Gastrocnemius medialis (tissue), 4 donors: ENCODE measurements at regions not wholly inside any gene's neighbourhood (a gene's known extent, or its start where the extent isn't known, plus 50 kb on each side); places are given as distances from the start of the nearest gene placed in this dataset.

Source experiments
- ATAC-seq, 2 donors: fragments of 150-250 bp; one replicate each; pipeline ENCODE4 v1.9.1; 2016
- DNase-seq, 2 donors: peaks; one replicate each; pipeline ENCODE4 v3.0.0-alpha.2; 2019
- H3K27ac ChIP-seq, 4 donors: fragments of 200-600 bp; sonication (generic); 1 replicate in 1 of 4; 2 replicates in 3 of 4; pipeline ENCODE4 v1.5.1; 2016 to 2018; ENCODE audit warnings: mild to moderate bottlenecking in 2 of 4, moderate library complexity in 1 of 4
- H3K27me3 ChIP-seq, 3 donors: fragments of 200-600 bp; sonication (generic) in 2 of 3; 1 replicate in 1 of 3; 2 replicates in 2 of 3; pipeline versions ENCODE4 v1.5.1 to v1.6.0; 2016 to 2019; ENCODE audit warnings: mild to moderate bottlenecking in 1 of 3, moderate library complexity in 1 of 3
- H3K36me3 ChIP-seq, 2 donors: fragments of 200-600 bp; sonication (generic) in 1 of 2; one replicate each; pipeline ENCODE4 v1.5.1; 2017 to 2018
- H3K4me1 ChIP-seq, 2 donors: fragments of 200-600 bp; sonication (generic) in 1 of 2; one replicate each; pipeline ENCODE4 v1.5.1; 2016 to 2017; ENCODE audit warnings: mild to moderate bottlenecking in 2 of 2
- H3K4me3 ChIP-seq, 4 donors: fragments of 200-600 bp; sonication (generic) in 3 of 4; 1 replicate in 1 of 4; 2 replicates in 3 of 4; pipeline ENCODE4 v1.5.1; 2016 to 2019; ENCODE audit warnings: mild to moderate bottlenecking in 2 of 4
- H3K9me3 ChIP-seq, 3 donors: fragments of 200-600 bp; sonication (generic) in 2 of 3; 1 replicate in 1 of 3; 2 replicates in 2 of 3; pipeline ENCODE4 v1.5.1; 2016 to 2019
- POLR2A ChIP-seq, 2 donors: fragments of 450-650 bp; IDR thresholded peaks; one replicate each; pipeline ENCODE4 v1.6.1; 2017; ENCODE audit warnings: antibody characterized with exemption in 2 of 2, mild to moderate bottlenecking in 2 of 2, moderate library complexity in 2 of 2
- in situ Hi-C, 4 donors: fragments of 200-750 bp; cut with MboI; loops; one replicate each; pipeline versions ENCODE4 v1.15.0 to v1.8.0; 2017; ENCODE audit warnings: low sequenced_read_pairs in 4 of 4
- intact Hi-C: fragments of 100-400 bp; cut with DNase I; formaldehyde crosslinking; loops from one replicate; pipeline ENCODE4 v1.15.1; 2023; ENCODE audit warnings: low total_unique reads
- TF ChIP-seq, protein P1 (sequence below), 5 experiments: fragments of 450-650 bp in 3 of 5; fragments of 200-600 bp in 2 of 5; sonication (generic) in 2 of 5; IDR thresholded peaks in 4 of 5; conservative IDR thresholded peaks in 1 of 5; 1 replicate in 4 of 5; 2 replicates in 1 of 5; pipeline ENCODE4 v1.5.1; 2016 to 2019; ENCODE audit warnings: antibody characterized with exemption in 5 of 5, mild to moderate bottlenecking in 3 of 5, moderate library complexity in 3 of 5

DNA sequence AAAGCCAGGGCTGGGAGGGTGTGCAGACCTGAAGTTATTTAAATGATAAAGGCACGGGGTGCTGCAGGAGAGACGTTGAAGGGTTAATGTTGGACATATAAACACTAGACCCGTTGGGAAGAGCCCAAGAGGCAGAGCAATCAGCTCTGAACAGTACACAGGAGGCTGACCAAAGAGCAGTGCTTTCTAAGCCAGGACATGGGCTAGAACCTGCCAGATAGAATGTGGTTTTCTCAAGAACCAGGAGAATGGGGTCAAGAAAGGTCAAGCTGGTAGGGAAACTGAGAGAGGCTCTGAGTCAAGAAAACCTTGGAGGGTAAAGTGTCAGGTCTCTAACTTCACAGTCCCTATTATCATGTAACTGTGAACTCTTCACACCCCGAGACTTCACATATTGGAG lies 143.2 kb upstream of the EEA1 start:
- H3K36me3 ChIP-seq = no peaks in the 10 kb centered on the region
- in situ Hi-C loops (no loop called here), intact Hi-C loops (no loop called here)
- no peaks in the 10 kb centered on the region for H3K9me3 ChIP-seq
- DNase-seq (no peak), ATAC-seq (no peak)
- no peaks in the 10 kb centered on the region for H3K4me1 ChIP-seq
- H3K4me3 ChIP-seq = no peak overlapping the region
- no peaks in the 10 kb centered on the region for H3K27me3 ChIP-seq
- H3K27ac ChIP-seq = no peak overlapping the region
- TF ChIP-seq, protein P1, sequence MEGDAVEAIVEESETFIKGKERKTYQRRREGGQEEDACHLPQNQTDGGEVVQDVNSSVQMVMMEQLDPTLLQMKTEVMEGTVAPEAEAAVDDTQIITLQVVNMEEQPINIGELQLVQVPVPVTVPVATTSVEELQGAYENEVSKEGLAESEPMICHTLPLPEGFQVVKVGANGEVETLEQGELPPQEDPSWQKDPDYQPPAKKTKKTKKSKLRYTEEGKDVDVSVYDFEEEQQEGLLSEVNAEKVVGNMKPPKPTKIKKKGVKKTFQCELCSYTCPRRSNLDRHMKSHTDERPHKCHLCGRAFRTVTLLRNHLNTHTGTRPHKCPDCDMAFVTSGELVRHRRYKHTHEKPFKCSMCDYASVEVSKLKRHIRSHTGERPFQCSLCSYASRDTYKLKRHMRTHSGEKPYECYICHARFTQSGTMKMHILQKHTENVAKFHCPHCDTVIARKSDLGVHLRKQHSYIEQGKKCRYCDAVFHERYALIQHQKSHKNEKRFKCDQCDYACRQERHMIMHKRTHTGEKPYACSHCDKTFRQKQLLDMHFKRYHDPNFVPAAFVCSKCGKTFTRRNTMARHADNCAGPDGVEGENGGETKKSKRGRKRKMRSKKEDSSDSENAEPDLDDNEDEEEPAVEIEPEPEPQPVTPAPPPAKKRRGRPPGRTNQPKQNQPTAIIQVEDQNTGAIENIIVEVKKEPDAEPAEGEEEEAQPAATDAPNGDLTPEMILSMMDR (IDR thresholded peaks at IDR 0.05 in 4 of 5, conservative IDR thresholded peaks at IDR 0.05 in 1 of 5) = no peak
- TF ChIP-seq POLR2A (IDR thresholded peaks at IDR 0.05) = no peak

DNA sequence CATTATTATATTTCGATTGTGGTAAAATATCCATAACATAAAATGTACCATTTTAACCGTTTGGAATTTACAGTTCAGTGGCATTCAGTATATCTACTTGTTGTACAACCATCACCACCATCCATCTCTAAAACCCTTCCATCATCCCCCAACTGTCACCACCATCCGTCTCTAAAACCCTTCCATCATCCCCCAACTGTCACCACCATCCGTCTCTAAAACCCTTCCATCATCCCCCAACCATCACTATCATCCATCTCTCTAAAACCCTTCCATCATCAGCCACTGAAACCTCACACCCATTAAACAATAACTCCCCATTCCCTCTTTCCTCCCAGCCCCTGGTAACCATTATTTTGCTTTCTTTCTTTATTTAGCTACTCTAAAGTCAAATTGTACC lies 144.2 kb upstream of the EEA1 start:
- TF ChIP-seq, protein P1 (IDR thresholded peaks at IDR 0.05 in 4 of 5, conservative IDR thresholded peaks at IDR 0.05 in 1 of 5) = no peak
- TF ChIP-seq POLR2A (IDR thresholded peaks at IDR 0.05) = no peak

DNA sequence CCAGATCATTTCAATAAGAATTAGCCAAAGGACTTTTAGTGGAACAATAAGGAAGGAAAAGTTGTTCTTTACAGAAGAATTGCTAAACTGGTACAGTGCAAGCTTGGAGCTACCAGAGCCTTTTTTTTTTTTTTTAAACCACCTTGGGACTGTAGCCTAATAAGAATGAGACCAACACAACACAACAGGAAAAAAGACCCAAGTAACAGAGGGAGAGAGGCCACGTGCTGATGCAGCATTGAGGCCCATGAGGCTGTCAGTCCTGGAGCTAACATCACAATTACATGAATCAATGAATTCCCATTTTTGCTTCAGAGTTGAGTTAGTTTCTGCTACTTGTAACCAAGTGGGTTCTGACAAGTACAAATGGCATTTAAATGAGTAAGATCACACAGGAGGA lies 149.0 kb upstream of the EEA1 start:
- TF ChIP-seq, protein P1 (IDR thresholded peaks at IDR 0.05 in 4 of 5, conservative IDR thresholded peaks at IDR 0.05 in 1 of 5) = no peak
- TF ChIP-seq POLR2A (IDR thresholded peaks at IDR 0.05) = no peak
- no peak for DNase-seq
- Histone ChIP-seq H3K27me3 (no peaks in the 10 kb centered on the region), H3K9me3 (no peaks in the 10 kb centered on the region), H3K4me1 (no peaks in the 10 kb centered on the region), H3K27ac (no peak overlapping the region), H3K36me3 (no peaks in the 10 kb centered on the region), H3K4me3 (no peak overlapping the region)
- no peak for ATAC-seq
- in situ Hi-C loops = no loop called here
- intact Hi-C loops = no loop called here

More for the DNA sequence above, 144.2 kb upstream of the EEA1 start:
- Histone ChIP-seq H3K36me3 (no peaks in the 10 kb centered on the region), H3K27me3 (no peaks in the 10 kb centered on the region), H3K9me3 (no peaks in the 10 kb centered on the region), H3K4me3 (no peak overlapping the region), H3K27ac (no peak overlapping the region), H3K4me1 (no peaks in the 10 kb centered on the region)
- intact Hi-C loops = no loop called here
- ATAC-seq = no peak
- no peak for DNase-seq
- in situ Hi-C loops = no loop called here

DNA sequence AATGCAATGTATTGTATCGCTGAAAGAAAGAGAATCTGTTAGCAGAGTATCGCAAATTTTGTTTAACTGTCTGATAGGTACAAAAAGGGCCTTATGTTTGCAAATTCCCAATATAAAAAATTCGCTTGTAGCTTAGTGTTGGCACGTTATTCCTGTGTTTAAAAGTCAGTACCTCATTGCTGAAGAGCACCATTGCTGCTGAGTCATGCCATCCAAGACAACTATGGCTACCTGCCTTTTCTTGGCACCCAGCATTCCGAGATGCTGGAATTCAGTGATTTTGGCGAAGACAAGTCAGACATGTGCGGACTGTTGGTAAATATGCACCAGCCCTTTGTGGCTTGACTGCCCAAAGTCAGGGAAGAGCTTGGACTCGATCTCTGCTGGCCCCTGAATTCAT lies 149.5 kb upstream of the EEA1 start:
- ATAC-seq = no peak
- Histone ChIP-seq H3K9me3 (no peaks in the 10 kb centered on the region), H3K4me1 (no peaks in the 10 kb centered on the region), H3K36me3 (no peaks in the 10 kb centered on the region), H3K4me3 (no peak overlapping the region), H3K27me3 (no peaks in the 10 kb centered on the region), H3K27ac (no peak overlapping the region)
- intact Hi-C loops = no loop called here
- in situ Hi-C loops = no loop called here
- TF ChIP-seq, protein P1 (IDR thresholded peaks at IDR 0.05 in 4 of 5, conservative IDR thresholded peaks at IDR 0.05 in 1 of 5) = no peak
- TF ChIP-seq POLR2A (IDR thresholded peaks at IDR 0.05) = no peak
- no peak for DNase-seq

DNA sequence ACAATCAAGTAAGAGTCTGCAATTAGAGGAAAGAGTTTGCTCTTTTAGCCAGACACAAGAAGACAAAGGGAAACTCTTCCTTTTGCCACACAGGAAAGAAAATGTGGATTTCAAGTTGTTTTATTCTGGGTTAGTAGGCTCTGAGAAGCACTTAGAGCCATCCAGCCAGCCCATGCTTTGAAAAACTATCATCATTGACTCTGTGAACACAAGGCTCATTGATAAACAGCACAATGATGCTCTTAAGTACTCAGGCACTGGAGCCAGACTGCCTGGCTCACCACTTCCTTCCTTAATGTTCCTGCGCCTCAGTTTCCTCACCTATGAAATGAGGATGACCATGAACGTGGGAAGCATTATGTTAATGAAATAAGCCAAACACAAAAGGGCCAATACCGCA lies 150.2 kb upstream of the EEA1 start:
- Histone ChIP-seq H3K9me3 (no peaks in the 10 kb centered on the region), H3K27ac (no peak overlapping the region), H3K27me3 (no peaks in the 10 kb centered on the region), H3K4me1 (no peaks in the 10 kb centered on the region), H3K4me3 (no peak overlapping the region), H3K36me3 (no peaks in the 10 kb centered on the region)
- TF ChIP-seq, protein P1 (IDR thresholded peaks at IDR 0.05 in 4 of 5, conservative IDR thresholded peaks at IDR 0.05 in 1 of 5) = no peak
- intact Hi-C loops (no loop called here), in situ Hi-C loops (no loop called here)
- ATAC-seq (no peak), DNase-seq (no peak)
